ENCODE measurements at regions not wholly inside any gene's neighbourhood (a gene's known extent, or its start where the extent isn't known, plus 50 kb on each side); places are given as distances from the start of the nearest gene placed in this dataset.

DNA sequence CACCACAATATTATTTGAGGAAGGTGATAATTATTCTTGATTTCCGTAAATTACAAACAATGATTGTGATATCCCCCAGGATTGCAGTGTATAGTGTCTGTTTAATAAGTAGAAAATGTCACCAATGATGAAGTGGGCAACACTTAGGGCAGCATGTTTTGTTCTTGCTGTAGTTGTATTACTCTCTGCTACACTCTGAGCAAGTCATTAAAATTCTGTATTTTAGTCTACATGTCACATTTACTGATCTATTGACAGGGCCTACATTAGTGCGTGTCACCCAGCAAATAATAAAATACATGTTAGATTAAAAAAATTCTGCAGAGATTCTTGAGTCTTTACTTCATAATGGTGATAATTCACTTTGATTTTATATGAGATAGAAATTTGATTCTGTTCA is 247.6 kb downstream of the TMX3 start:
- no peak for TF ChIP-seq ZFX (IDR thresholded peaks at IDR 0.05; ENCODE audit: borderline replicate concordance)
- TF ChIP-seq, protein P1, sequence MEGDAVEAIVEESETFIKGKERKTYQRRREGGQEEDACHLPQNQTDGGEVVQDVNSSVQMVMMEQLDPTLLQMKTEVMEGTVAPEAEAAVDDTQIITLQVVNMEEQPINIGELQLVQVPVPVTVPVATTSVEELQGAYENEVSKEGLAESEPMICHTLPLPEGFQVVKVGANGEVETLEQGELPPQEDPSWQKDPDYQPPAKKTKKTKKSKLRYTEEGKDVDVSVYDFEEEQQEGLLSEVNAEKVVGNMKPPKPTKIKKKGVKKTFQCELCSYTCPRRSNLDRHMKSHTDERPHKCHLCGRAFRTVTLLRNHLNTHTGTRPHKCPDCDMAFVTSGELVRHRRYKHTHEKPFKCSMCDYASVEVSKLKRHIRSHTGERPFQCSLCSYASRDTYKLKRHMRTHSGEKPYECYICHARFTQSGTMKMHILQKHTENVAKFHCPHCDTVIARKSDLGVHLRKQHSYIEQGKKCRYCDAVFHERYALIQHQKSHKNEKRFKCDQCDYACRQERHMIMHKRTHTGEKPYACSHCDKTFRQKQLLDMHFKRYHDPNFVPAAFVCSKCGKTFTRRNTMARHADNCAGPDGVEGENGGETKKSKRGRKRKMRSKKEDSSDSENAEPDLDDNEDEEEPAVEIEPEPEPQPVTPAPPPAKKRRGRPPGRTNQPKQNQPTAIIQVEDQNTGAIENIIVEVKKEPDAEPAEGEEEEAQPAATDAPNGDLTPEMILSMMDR (IDR thresholded peaks at IDR 0.05) = no peak

DNA sequence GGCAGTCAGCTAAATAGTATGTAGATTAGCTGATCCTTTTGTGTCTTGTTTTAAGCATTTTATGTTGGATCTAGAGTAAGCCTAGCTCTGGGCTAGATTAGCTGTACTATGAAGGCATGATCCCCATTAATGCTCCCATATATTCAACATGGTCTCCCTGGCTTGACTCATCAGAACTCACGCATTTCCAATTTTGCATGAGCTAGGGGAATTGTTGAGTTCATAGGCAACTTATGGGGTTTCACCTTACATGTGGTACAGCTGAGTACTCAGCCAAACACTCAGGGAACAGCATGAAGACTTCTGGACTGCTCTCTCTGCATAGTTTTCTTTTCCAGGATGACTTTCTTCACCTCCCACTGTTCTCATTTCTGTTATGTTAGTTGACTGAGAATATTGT is 248.2 kb downstream of the TMX3 start:
- TF ChIP-seq, protein P1 (IDR thresholded peaks at IDR 0.05) = no peak
- TF ChIP-seq ZFX (IDR thresholded peaks at IDR 0.05; ENCODE audit: borderline replicate concordance) = no peak
- H3K27ac ChIP-seq = no peak overlapping the region

More for the DNA sequence above, 247.6 kb downstream of the TMX3 start:
- H3K27ac ChIP-seq = no peak overlapping the region

DNA sequence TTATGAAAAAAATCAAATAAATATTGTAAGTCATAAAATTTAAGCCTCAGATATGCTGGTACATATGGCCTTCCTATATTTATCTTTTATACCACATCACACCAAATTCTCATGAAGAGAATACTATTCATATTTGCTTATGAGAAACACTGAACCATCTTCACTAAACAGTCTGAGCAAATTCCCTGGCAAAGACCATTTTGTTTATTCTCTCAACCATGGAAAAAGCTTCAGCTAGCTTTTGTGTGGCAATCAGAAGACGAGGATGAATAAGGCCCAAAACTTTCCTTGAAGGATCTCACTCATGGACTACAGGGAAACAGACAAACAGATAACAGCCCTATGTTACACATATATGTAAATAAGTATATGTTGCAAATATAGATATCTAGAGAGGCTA is 252.1 kb downstream of the TMX3 start:
- no peak overlapping the region for H3K27ac ChIP-seq
- TF ChIP-seq ZFX (IDR thresholded peaks at IDR 0.05; ENCODE audit: borderline replicate concordance) = no peak
- TF ChIP-seq, protein P1 (IDR thresholded peaks at IDR 0.05) = no peak

DNA sequence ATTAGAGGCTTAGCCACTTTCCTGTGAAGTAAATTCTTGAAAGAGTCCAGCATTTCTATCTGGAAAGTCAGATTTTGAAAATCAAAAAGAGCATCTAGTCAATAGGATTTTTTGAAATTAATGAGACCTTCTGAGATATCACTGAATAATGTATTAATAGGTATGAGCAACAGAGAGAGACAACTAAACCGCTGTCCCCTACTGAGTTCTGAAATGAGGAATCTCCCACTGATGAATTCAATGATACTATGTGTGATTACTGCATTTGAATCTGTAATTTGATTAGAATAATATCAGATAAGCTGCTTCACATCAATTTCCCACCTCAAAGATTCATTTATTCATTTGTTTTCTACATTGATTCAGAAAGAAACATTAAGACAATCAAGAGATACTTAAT is 252.8 kb downstream of the TMX3 start:
- TF ChIP-seq, protein P1 (IDR thresholded peaks at IDR 0.05) = no peak
- TF ChIP-seq ZFX (IDR thresholded peaks at IDR 0.05; ENCODE audit: borderline replicate concordance) = no peak

DNA sequence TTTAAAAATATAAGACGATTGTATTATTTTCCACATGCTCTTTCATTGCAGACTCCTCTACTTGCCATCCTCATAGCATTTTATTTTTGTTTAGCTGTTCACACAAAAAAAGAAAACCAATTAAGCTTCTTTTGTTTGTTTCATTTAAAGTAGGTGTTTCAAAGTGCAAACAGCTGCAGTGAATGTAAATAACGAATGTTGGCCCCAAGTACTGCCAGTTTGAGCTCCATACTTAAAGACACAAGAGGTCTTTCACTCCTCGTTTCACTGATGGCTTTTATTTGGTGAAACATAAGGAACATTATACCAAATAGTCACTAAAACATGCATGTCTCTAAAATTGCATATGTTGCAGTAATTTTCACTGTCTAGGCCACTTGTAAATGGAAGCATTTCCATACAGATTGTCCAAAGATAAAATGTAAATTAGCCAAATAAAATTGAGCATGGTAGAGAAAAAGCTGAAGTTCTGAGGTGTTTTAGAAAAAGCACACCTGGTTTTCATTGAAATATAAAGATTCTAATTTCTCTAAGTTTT is 253.4 kb downstream of the TMX3 start:
- H3K27ac ChIP-seq = no peak overlapping the region
- TF ChIP-seq, protein P1 (IDR thresholded peaks at IDR 0.05) = no peak
- no peak for TF ChIP-seq ZFX (IDR thresholded peaks at IDR 0.05; ENCODE audit: borderline replicate concordance)

More for the DNA sequence above, 252.8 kb downstream of the TMX3 start:
- H3K27ac ChIP-seq = no peak overlapping the region

DNA sequence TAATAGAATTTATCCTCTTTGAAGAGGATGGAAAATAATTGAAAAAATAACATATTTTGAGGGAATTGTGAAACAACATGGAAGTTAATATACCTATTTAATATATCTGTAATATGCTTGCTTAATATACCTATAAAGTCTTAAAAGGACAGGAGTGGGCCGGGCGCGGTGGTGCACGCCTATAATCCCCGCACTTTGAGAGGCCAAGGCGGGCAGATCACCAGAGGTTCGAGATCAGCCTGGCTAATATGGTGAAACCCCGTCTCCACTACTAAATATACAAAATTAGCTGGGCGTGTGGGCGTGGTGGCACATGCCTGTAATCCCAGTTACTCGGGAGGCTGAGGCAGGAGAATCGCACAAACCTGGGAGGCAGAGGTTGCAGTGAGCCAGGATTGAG is 254.9 kb downstream of the TMX3 start:
- H3K27ac ChIP-seq = no peak overlapping the region
- no peak for TF ChIP-seq ZFX (IDR thresholded peaks at IDR 0.05; ENCODE audit: borderline replicate concordance)
- TF ChIP-seq, protein P1 (IDR thresholded peaks at IDR 0.05) = no peak

DNA sequence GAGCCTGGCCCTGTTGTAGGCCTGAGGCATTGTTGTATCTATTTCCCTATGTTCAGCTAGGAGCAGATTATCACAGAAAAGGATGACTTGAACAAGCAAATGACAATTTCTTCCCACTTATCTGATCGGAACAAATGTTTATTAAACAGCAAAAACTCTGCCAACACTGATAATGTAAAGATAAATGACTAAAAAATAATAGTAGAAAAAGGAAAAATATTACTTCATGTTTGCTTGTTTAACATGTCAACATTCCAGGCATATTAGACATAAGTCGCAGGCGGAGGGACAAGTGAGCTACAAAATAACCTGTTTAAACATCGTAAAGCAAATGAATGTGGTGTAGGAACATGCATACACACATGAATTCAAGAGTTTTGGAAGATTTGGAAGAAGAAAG is 257.9 kb downstream of the TMX3 start:
- no peak for TF ChIP-seq ZFX (IDR thresholded peaks at IDR 0.05; ENCODE audit: borderline replicate concordance)
- TF ChIP-seq, protein P1 (IDR thresholded peaks at IDR 0.05) = no peak
- H3K27ac ChIP-seq = peak overlapping the region; percentile 50
